GM12878 (cell line): ENCODE measurements at regions not wholly inside any gene's neighbourhood (a gene's known extent, or its start where the extent isn't known, plus 50 kb on each side); places are given as distances from the start of the nearest gene placed in this dataset.

Source experiments
- ATAC-seq: fragments of 200-7000 bp; cut with Tn5 transposase; 3 replicates; pipeline ENCODE4 v1.9.1; 2020; ENCODE audit warnings: mild to moderate bottlenecking, moderate library complexity
- BruUV-seq: library from RNA; stranded (reverse); fragments of 400-500 nt; replicated peaks from 2 replicates; lab custom pipeline; 2021; lab: Mats Ljungman, UMichigan
- CTCF ChIA-PET: fragments of 300-600 bp; sonication (Branson Sonifier 250); formaldehyde crosslinking; extraction: SDS; loops from one replicate; lab custom pipeline; 2021; ENCODE audit warnings: inconsistent platforms; lab: Yijun Ruan, JAX
- POLR2A ChIA-PET: fragments of 350-600 bp; formaldehyde crosslinking; extraction: SDS; loops from one replicate; lab custom pipeline; 2021; ENCODE audit warnings: inconsistent platforms; lab: Charles Lee
- RAD21 ChIA-PET: fragments of 300-600 bp; sonication (Branson Sonifier 250); formaldehyde crosslinking; loops from one replicate; lab custom pipeline; 2023; ENCODE audit warnings: antibody characterized with exemption; ENCODE audit not compliant: unreplicated experiment; lab: Charles Lee
- SMC1A ChIA-PET: fragments of 300-600 bp; sonication (Branson Sonifier 250); formaldehyde crosslinking; loops from one replicate; lab custom pipeline; 2023; ENCODE audit not compliant: unreplicated experiment, uncharacterized antibody; lab: Charles Lee
- DNase-seq: peaks from one replicate; pipeline ENCODE4 v3.0.0-alpha.2; 2011; ENCODE audit warnings: low read depth, low spot score
- FAIRE-seq: peaks from 3 replicates; lab custom pipeline; 2011; peaks lifted over from hg19 to GRCh38; lab: Jason Lieb, UNC
- H2AFZ ChIP-seq: 2 replicates; pipeline ENCODE4 v1.6.0; 2011; ENCODE audit warnings: low read depth, low read length, control low read depth; ENCODE audit not compliant: control insufficient read depth
- H3K27ac ChIP-seq: 2 replicates; pipeline ENCODE4 v1.5.1; 2011; ENCODE audit warnings: control low read depth; ENCODE audit not compliant: control insufficient read depth, insufficient read depth
- H3K27me3 ChIP-seq, 2 experiments: replicated peaks in 1 of 2; 2 replicates each; pipeline versions ENCODE4 v1.6.0 to v1.6.1; 2011; ENCODE audit warnings: low read length in 1 of 2; ENCODE audit not compliant: control insufficient read depth in 2 of 2, insufficient read depth in 2 of 2
- H3K36me3 ChIP-seq, 2 experiments: 2 replicates each; pipeline ENCODE4 v1.5.1; 2011; ENCODE audit warnings: low read length in 1 of 2; ENCODE audit not compliant: control insufficient read depth in 2 of 2, insufficient read depth in 2 of 2
- H3K4me1 ChIP-seq: 2 replicates; pipeline ENCODE4 v1.6.1; 2011; ENCODE audit warnings: mild to moderate bottlenecking, low read length, moderate library complexity, mixed read lengths; ENCODE audit not compliant: control insufficient read depth, insufficient read depth
- H3K4me2 ChIP-seq: 2 replicates; pipeline ENCODE4 v1.6.0; 2011; ENCODE audit warnings: control low read depth; ENCODE audit not compliant: control insufficient read depth, insufficient read depth
- H3K4me3 ChIP-seq: fragments of 200-600 bp; sonication (generic); 2 replicates; pipeline ENCODE4 v1.5.1; 2016
- H3K79me2 ChIP-seq: 2 replicates; pipeline ENCODE4 v1.6.0; 2011; ENCODE audit warnings: low read length; ENCODE audit not compliant: control insufficient read depth, insufficient read depth
- H3K9ac ChIP-seq: 2 replicates; pipeline ENCODE4 v1.8.0; 2011; ENCODE audit warnings: low read length, control low read depth, mixed read lengths; ENCODE audit not compliant: control insufficient read depth, insufficient read depth
- H3K9me3 ChIP-seq: replicated peaks from 3 replicates; pipeline ENCODE4 v1.5.1; 2011; ENCODE audit warnings: mild to moderate bottlenecking, low read length; ENCODE audit not compliant: control insufficient read depth, insufficient read depth
- H4K20me1 ChIP-seq: 2 replicates; pipeline ENCODE4 v1.6.0; 2011; ENCODE audit not compliant: control insufficient read depth, insufficient read depth
- ASH2L ChIP-seq: fragments of 300-600, 200-600 bp; sonication (generic); IDR thresholded peaks from 2 replicates; pipeline ENCODE4 v1.6.1; 2017; ENCODE audit warnings: low read depth, mild to moderate bottlenecking, borderline replicate concordance
- ATF7 ChIP-seq: fragments of 450-650 bp; IDR thresholded peaks from 2 replicates; pipeline ENCODE4 v1.6.1; 2016; ENCODE audit warnings: low read depth, mild to moderate bottlenecking
- BCL3 ChIP-seq: IDR thresholded peaks from 2 replicates; pipeline ENCODE4 v1.6.1; 2011; ENCODE audit warnings: borderline replicate concordance, low read depth, mild to moderate bottlenecking, moderate library complexity, low read length; ENCODE audit not compliant: insufficient read depth, poor library complexity, severe bottlenecking
- CHD2 ChIP-seq: IDR thresholded peaks from 2 replicates; pipeline ENCODE4 v1.6.1; 2011; ENCODE audit warnings: low read depth, low read length, improper control_type of control experiment, borderline replicate concordance
- E2F8 ChIP-seq: fragments of 450-650 bp; IDR thresholded peaks from 2 replicates; pipeline ENCODE4 v1.6.1; 2018; ENCODE audit warnings: mild to moderate bottlenecking, low read depth, moderate library complexity; ENCODE audit not compliant: partially characterized antibody
- ESRRA ChIP-seq: IDR thresholded peaks from 2 replicates; pipeline ENCODE4 v1.6.1; 2012; ENCODE audit warnings: mild to moderate bottlenecking, low read length, improper control_type of control experiment
- IKZF2 ChIP-seq, 2 experiments: fragments of 450-650 bp; IDR thresholded peaks; 2 replicates each; pipeline ENCODE4 v1.6.1; 2017; ENCODE audit warnings: mild to moderate bottlenecking in 2 of 2, moderate library complexity in 2 of 2
- NFIC ChIP-seq: IDR thresholded peaks from 2 replicates; pipeline ENCODE4 v1.6.1; 2012; ENCODE audit warnings: low read depth, mild to moderate bottlenecking, inconsistent platforms, low read length, moderate library complexity
- NFXL1 ChIP-seq: fragments of 450-650 bp; IDR thresholded peaks from 2 replicates; pipeline ENCODE4 v1.6.1; 2017; ENCODE audit warnings: antibody characterized with exemption, mild to moderate bottlenecking, borderline replicate concordance
- NR2F1 ChIP-seq: fragments of 450-650 bp; conservative IDR thresholded peaks from 2 replicates; pipeline ENCODE4 v1.6.1; 2017; ENCODE audit warnings: mild to moderate bottlenecking
- PML ChIP-seq: IDR thresholded peaks from 2 replicates; pipeline ENCODE4 v1.6.1; 2012; ENCODE audit warnings: low read length, inconsistent platforms
- POLR2A ChIP-seq: IDR thresholded peaks from 2 replicates; pipeline ENCODE4 v1.6.1; 2011; ENCODE audit warnings: low read depth, mild to moderate bottlenecking, low read length
- RAD21 ChIP-seq: IDR thresholded peaks from 2 replicates; pipeline ENCODE4 v1.6.1; 2011; ENCODE audit warnings: mild to moderate bottlenecking, low read depth, low read length, moderate library complexity; ENCODE audit not compliant: insufficient read depth
- RFX5 ChIP-seq: IDR thresholded peaks from 2 replicates; pipeline ENCODE4 v1.6.1; 2011; ENCODE audit warnings: low read depth, low read length, improper control_type of control experiment
- RUNX3 ChIP-seq: IDR thresholded peaks from 2 replicates; pipeline ENCODE4 v1.6.1; 2012; ENCODE audit warnings: low read length, inconsistent platforms
- SIN3A ChIP-seq: IDR thresholded peaks from 2 replicates; pipeline ENCODE4 v1.6.1; 2012; ENCODE audit warnings: low read depth, low read length, improper control_type of control experiment
- SMAD5 ChIP-seq: IDR thresholded peaks from 2 replicates; pipeline ENCODE4 v1.6.1; 2016; ENCODE audit warnings: antibody characterized with exemption, low read depth
- SUPT20H ChIP-seq: IDR thresholded peaks from 2 replicates; pipeline ENCODE4 v1.6.1; 2011; ENCODE audit warnings: low read depth, mild to moderate bottlenecking, low read length, moderate library complexity, borderline replicate concordance; ENCODE audit not compliant: control insufficient read depth
- ZNF384 ChIP-seq: IDR thresholded peaks from 2 replicates; pipeline ENCODE4 v1.6.1; 2012; ENCODE audit warnings: low read depth, mild to moderate bottlenecking, low read length, improper control_type of control experiment, borderline replicate concordance
- WGBS: methylation state at CpG from one replicate; pipeline ENCODE4 v1.1.6; 2016; ENCODE audit warnings: low lambda C conversion rate; ENCODE audit not compliant: insufficient replicate concordance, insufficient coverage; ENCODE audit errors: missing lambda C conversion rate; 5-methylcytosine and 5-hydroxymethylcytosine counted together
- in situ Hi-C: fragments of 300-500 bp; cut with MboI; formaldehyde crosslinking; loops from 9 replicates; pipeline ENCODE4 v1.14.3; 2018; ENCODE audit warnings: mixed read lengths
- intact Hi-C: fragments of 100-400 bp; cut with micrococcal nuclease; formaldehyde crosslinking; loops from one replicate; pipeline ENCODE4 v1.14.2; 2022; ENCODE audit not compliant: unreplicated experiment
- TF ChIP-seq, protein P1 (sequence below): fragments of 450-650 bp; IDR thresholded peaks from 2 replicates; pipeline ENCODE4 v1.6.1; 2014; ENCODE audit warnings: mild to moderate bottlenecking
- TF ChIP-seq, protein P2 (sequence below): fragments of 450-650 bp; IDR thresholded peaks from 2 replicates; pipeline ENCODE4 v1.6.1; 2016; ENCODE audit warnings: mild to moderate bottlenecking

DNA sequence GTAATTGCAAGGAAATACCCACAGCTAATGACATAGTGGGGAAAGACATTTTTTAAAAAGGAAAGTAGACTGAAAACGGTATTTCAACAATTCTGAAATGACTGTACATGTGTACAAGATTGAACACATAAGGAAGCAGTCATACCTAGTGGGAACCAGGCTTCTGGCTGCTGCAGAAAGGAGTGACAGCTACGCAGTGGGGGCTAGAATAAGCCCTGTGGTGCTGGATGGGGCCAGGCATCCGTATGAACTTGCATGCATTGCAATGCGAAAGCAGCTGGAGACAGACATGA lies 54.9 kb upstream of the GPR31 start:
- FAIRE-seq = no peak
- DNase-seq = no peak
- Histone ChIP-seq H3K27ac (no peak overlapping the region), H2AFZ (no peak overlapping the region), H3K9me3 (no peaks in the 10 kb centered on the region), H3K4me2 (no peak overlapping the region), H3K9ac (no peak overlapping the region), H3K4me3 (no peak overlapping the region), H3K36me3 (no peaks in the 10 kb centered on the region), H4K20me1 (no peaks in the 10 kb centered on the region), H3K79me2 (no peaks in the 10 kb centered on the region), H3K27me3 (peaks cover 0 to 1% of the 10 kb centered on the region in 2 experiments; a peak in 2 of 4 replicates), H3K4me1 (peaks cover 5% of the 10 kb centered on the region; the same call in 1 of the 2 replicates)
- WGBS = 22% methylated on average over 4 of the region's 4 CpGs
- ChIA-PET RAD21 (no interaction called here), CTCF (interaction anchor here (1.7 kb wide), 1 partner anchor 438 kb away, joined by 3 read pairs; no protein-coding TSS in a partner anchor), SMC1A (no interaction called here), POLR2A (no interaction called here)
- BruUV-seq = no TSS peak
- intact Hi-C loops = no loop called here
- in situ Hi-C loops = loop anchor here (25.0 kb wide), 1 partner anchor 150 kb away; no protein-coding TSS in a partner anchor
- peak; percentile 83 for ATAC-seq
- no peak for TF ChIP-seq PML
- TF ChIP-seq E2F8 = no peak
- no peak for TF ChIP-seq ATF7
- TF ChIP-seq, protein P1, sequence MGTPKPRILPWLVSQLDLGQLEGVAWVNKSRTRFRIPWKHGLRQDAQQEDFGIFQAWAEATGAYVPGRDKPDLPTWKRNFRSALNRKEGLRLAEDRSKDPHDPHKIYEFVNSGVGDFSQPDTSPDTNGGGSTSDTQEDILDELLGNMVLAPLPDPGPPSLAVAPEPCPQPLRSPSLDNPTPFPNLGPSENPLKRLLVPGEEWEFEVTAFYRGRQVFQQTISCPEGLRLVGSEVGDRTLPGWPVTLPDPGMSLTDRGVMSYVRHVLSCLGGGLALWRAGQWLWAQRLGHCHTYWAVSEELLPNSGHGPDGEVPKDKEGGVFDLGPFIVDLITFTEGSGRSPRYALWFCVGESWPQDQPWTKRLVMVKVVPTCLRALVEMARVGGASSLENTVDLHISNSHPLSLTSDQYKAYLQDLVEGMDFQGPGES = no peak
- TF ChIP-seq RUNX3 = 0 out of 2 replicates have a peak, but pooled peaks have one; percentile 13
- TF ChIP-seq, protein P2, sequence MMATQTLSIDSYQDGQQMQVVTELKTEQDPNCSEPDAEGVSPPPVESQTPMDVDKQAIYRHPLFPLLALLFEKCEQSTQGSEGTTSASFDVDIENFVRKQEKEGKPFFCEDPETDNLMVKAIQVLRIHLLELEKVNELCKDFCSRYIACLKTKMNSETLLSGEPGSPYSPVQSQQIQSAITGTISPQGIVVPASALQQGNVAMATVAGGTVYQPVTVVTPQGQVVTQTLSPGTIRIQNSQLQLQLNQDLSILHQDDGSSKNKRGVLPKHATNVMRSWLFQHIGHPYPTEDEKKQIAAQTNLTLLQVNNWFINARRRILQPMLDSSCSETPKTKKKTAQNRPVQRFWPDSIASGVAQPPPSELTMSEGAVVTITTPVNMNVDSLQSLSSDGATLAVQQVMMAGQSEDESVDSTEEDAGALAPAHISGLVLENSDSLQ = peak; percentile 57; the same call in 1 of the 2 replicates
- TF ChIP-seq ESRRA = no peak
- TF ChIP-seq IKZF2 (IDR thresholded peaks at IDR 0.05) = peak in 1 of 2 experiments; percentile 38; a peak in 1 of 4 replicates
- no peak for TF ChIP-seq ASH2L
- no peak for TF ChIP-seq SIN3A
- TF ChIP-seq NFXL1 = no peak
- TF ChIP-seq NFIC = peak; percentile 71
- no peak for TF ChIP-seq RFX5
- no peak for TF ChIP-seq NR2F1
- no peak for TF ChIP-seq RAD21
- TF ChIP-seq CHD2 = no peak
- no peak for TF ChIP-seq POLR2A
- TF ChIP-seq SUPT20H = no peak
- no peak for TF ChIP-seq BCL3
- TF ChIP-seq ZNF384 = no peak
- TF ChIP-seq SMAD5 = no peak
